Endothelial cell of umbilical vein (primary cell): ENCODE measurements at regions not wholly inside any gene's neighbourhood (a gene's known extent, or its start where the extent isn't known, plus 50 kb on each side); places are given as distances from the start of the nearest gene placed in this dataset.

Experiments
- BruUV-seq: library from RNA; stranded (reverse); fragments of 400-500 nt; replicated peaks from 2 replicates; lab custom pipeline; 2021; lab: Mats Ljungman, UMichigan
- CTCF ChIA-PET: fragments of 300-600, 350-600 bp; sonication (Branson Sonifier 250); formaldehyde crosslinking; loops from one replicate; lab custom pipeline; 2021; ENCODE audit warnings: antibody characterized with exemption, inconsistent platforms; lab: Charles Lee
- POLR2A ChIA-PET: fragments of 300-600, 350-600 bp; sonication (Branson Sonifier 250); formaldehyde crosslinking; loops from one replicate; lab custom pipeline; 2021; ENCODE audit warnings: antibody characterized with exemption, inconsistent platforms; lab: Charles Lee
- DNase-seq: peaks from one replicate; pipeline ENCODE4 v3.0.0-alpha.2; 2011; ENCODE audit warnings: low read depth, low spot score
- FAIRE-seq: peaks from 2 replicates; lab custom pipeline; 2011; peaks lifted over from hg19 to GRCh38; lab: Jason Lieb, UNC
- H2AFZ ChIP-seq: 2 replicates; pipeline ENCODE4 v1.6.0; 2012; ENCODE audit warnings: low read depth, low read length, control low read depth, inconsistent platforms
- H3K27ac ChIP-seq: 2 replicates; pipeline ENCODE4 v1.5.1; 2011; ENCODE audit warnings: low read depth, mild to moderate bottlenecking, control low read depth, low read length, moderate library complexity; ENCODE audit not compliant: insufficient read depth
- H3K27me3 ChIP-seq, 2 experiments: 2 replicates each; pipeline versions ENCODE4 v1.6.0 to v1.6.1; 2011; ENCODE audit warnings: low read length in 2 of 2, mixed read lengths in 1 of 2; ENCODE audit not compliant: control insufficient read depth in 2 of 2, insufficient read depth in 2 of 2
- H3K36me3 ChIP-seq, 2 experiments: 2 replicates in 1 of 2; 3 replicates in 1 of 2; pipeline ENCODE4 v1.5.1; 2011; ENCODE audit warnings: low read length in 2 of 2, mild to moderate bottlenecking in 1 of 2, moderate library complexity in 1 of 2; ENCODE audit not compliant: control insufficient read depth in 2 of 2, insufficient read depth in 2 of 2; ENCODE audit errors: extremely low read depth in 1 of 2
- H3K4me1 ChIP-seq: 3 replicates; pipeline ENCODE4 v1.5.1; 2011; ENCODE audit warnings: mild to moderate bottlenecking, low read length; ENCODE audit not compliant: control insufficient read depth, insufficient read depth; ENCODE audit errors: extremely low read depth
- H3K4me2 ChIP-seq: 2 replicates; pipeline ENCODE4 v1.6.1; 2011; ENCODE audit warnings: low read length, control low read depth, mixed read lengths; ENCODE audit not compliant: insufficient read depth
- H3K4me3 ChIP-seq, 3 experiments: fragments of 200-600 bp in 1 of 3; sonication (generic), shearing (Covaris generic) in 1 of 3; replicated peaks in 1 of 3; 2 replicates each; pipeline ENCODE4 v1.5.1; 2011 to 2016; ENCODE audit warnings: control low read depth in 3 of 3, low read length in 3 of 3, mild to moderate bottlenecking in 2 of 3, inconsistent platforms in 1 of 3, low read depth in 1 of 3, moderate library complexity in 1 of 3; ENCODE audit not compliant: insufficient read depth in 1 of 3
- H3K79me2 ChIP-seq: 2 replicates; pipeline ENCODE4 v1.6.0; 2012; ENCODE audit warnings: low read length, inconsistent platforms; ENCODE audit not compliant: control insufficient read depth, insufficient read depth
- H3K9ac ChIP-seq: replicated peaks from 2 replicates; pipeline ENCODE3; 2011; ENCODE audit warnings: low read length, control low read depth; ENCODE audit not compliant: insufficient read depth; ENCODE audit errors: extremely low read depth
- H3K9me1 ChIP-seq: replicated peaks from 3 replicates; pipeline ENCODE4 v1.6.0; 2011; ENCODE audit warnings: mild to moderate bottlenecking, low read length; ENCODE audit not compliant: control insufficient read depth, insufficient read depth; ENCODE audit errors: extremely low read depth
- H3K9me3 ChIP-seq: replicated peaks from 2 replicates; pipeline ENCODE4 v1.5.1; 2012; ENCODE audit warnings: low read length, inconsistent platforms; ENCODE audit not compliant: control insufficient read depth, insufficient read depth
- H4K20me1 ChIP-seq: replicated peaks from 2 replicates; pipeline ENCODE3; 2011; ENCODE audit warnings: mild to moderate bottlenecking, low read length; ENCODE audit not compliant: control insufficient read depth, insufficient read depth; ENCODE audit errors: extremely low read depth
- CTCF ChIP-seq, 2 donors: IDR thresholded peaks; 1 replicate in 1 of 2; 2 replicates in 1 of 2; pipeline ENCODE4 v1.5.1; 2011; ENCODE audit warnings: low read length in 2 of 2, mild to moderate bottlenecking in 2 of 2, moderate library complexity in 2 of 2, control low read depth in 1 of 2, inconsistent platforms in 1 of 2, low read depth in 1 of 2; ENCODE audit not compliant: insufficient read depth in 1 of 2; ENCODE audit errors: extremely low read depth in 1 of 2
- EZH2 ChIP-seq: IDR thresholded peaks from 2 replicates; pipeline ENCODE4 v1.6.1; 2012; ENCODE audit warnings: borderline replicate concordance, low read depth, mild to moderate bottlenecking, moderate library complexity, low read length, inconsistent platforms; ENCODE audit not compliant: severe bottlenecking
- FOS ChIP-seq: IDR thresholded peaks from 2 replicates; pipeline ENCODE4 v1.6.1; 2011; ENCODE audit warnings: mild to moderate bottlenecking, low read length, moderate library complexity, borderline replicate concordance; ENCODE audit not compliant: insufficient read depth
- GATA2 ChIP-seq: IDR thresholded peaks from 2 replicates; pipeline ENCODE4 v1.7.0; 2011; ENCODE audit warnings: low read depth, mild to moderate bottlenecking, moderate library complexity, mixed read lengths, low read length; ENCODE audit not compliant: insufficient read length, insufficient read depth
- MYC ChIP-seq: IDR thresholded peaks from one replicate; pipeline ENCODE4 v1.6.1; 2011; ENCODE audit warnings: mild to moderate bottlenecking, low read depth, low read length
- POLR2A ChIP-seq: IDR thresholded peaks from 2 replicates; pipeline ENCODE4 v1.6.1; 2012; ENCODE audit warnings: low read depth, mild to moderate bottlenecking, control low read depth, low read length
- dilution Hi-C: fragments of 300-500 bp; cut with MboI; formaldehyde crosslinking; loops from one replicate; pipeline ENCODE4 v1.15.0; 2019; ENCODE audit warnings: low sequenced_read_pairs; ENCODE audit not compliant: extremely low pct_ligation_motif_present
- intact Hi-C: fragments of 100-400 bp; cut with micrococcal nuclease; formaldehyde crosslinking; loops from one replicate; pipeline ENCODE4 v1.10.0; 2022

- H3K4me2 ChIP-seq = no peak overlapping the region
Measured at GRCh38 chr5:72625332-72625731, 118.1 kb upstream of the ZNF366 start.

More at GRCh38 chr5:72625332-72625731, 118.1 kb upstream of the ZNF366 start:
- H3K9me3 ChIP-seq = no peaks in the 10 kb centered on the region
- no peaks in the 10 kb centered on the region for H3K36me3 ChIP-seq
- no peaks in the 10 kb centered on the region for H3K79me2 ChIP-seq
- DNase-seq = no peak
- no peak for FAIRE-seq
- no TSS peak for BruUV-seq
- dilution Hi-C loops (no loop called here), intact Hi-C loops (loop anchor here (10.0 kb wide), 1 partner anchor 79 kb away; no protein-coding TSS in a partner anchor)
- no peaks in the 10 kb centered on the region for H4K20me1 ChIP-seq
- no peak overlapping the region for H2AFZ ChIP-seq
- H3K27ac ChIP-seq = peak overlapping the region; percentile 68
- no peaks in the 10 kb centered on the region for H3K9me1 ChIP-seq
- ChIA-PET CTCF (interaction anchor here (4.4 kb wide), 1 partner anchor 15 kb away, joined by 45 read pairs; no protein-coding TSS in a partner anchor), POLR2A (no interaction called here)
- no peak overlapping the region for H3K9ac ChIP-seq
- H3K4me1 ChIP-seq = peaks cover 19% of the 10 kb centered on the region
- no peaks in the 10 kb centered on the region for H3K27me3 ChIP-seq
- no peak overlapping the region for H3K4me3 ChIP-seq
- TF ChIP-seq CTCF (IDR thresholded peaks at IDR 0.05; ENCODE audit: extremely low read depth in 1 of 2, insufficient read depth in 1 of 2, low read depth in 1 of 2, low read length in 2 of 2) (no peak), FOS (no peak), POLR2A (no peak), GATA2 (no peak), EZH2 (no peak), MYC (no peak)
